IMR-90 (cell line): ENCODE measurements at regions not wholly inside any gene's neighbourhood (a gene's known extent, or its start where the extent isn't known, plus 50 kb on each side); places are given as distances from the start of the nearest gene placed in this dataset.

Experiments
- ATAC-seq: fragments of 200-7000 bp; cut with Tn5 transposase; 2 replicates; pipeline ENCODE4 v1.9.1; 2020; ENCODE audit warnings: low read depth, mild to moderate bottlenecking, moderate library complexity
- BruUV-seq: library from RNA; stranded (reverse); fragments of 400-500 nt; replicated peaks from 2 replicates; lab custom pipeline; 2021; lab: Mats Ljungman, UMichigan
- CTCF ChIA-PET: fragments of 300-600 bp; formaldehyde crosslinking; extraction: SDS; loops from one replicate; lab custom pipeline; 2021; ENCODE audit warnings: antibody characterized with exemption; lab: Yijun Ruan, JAX
- POLR2A ChIA-PET: fragments of 300-600 bp; sonication (Branson Sonifier 250); formaldehyde crosslinking; loops from one replicate; lab custom pipeline; 2022; ENCODE audit warnings: antibody characterized with exemption; ENCODE audit not compliant: unreplicated experiment; lab: Charles Lee
- DNase-seq: peaks from one replicate; pipeline ENCODE4 v3.0.0; 2013
- H2AFZ ChIP-seq: replicated peaks from 2 replicates; pipeline ENCODE3; 2013; ENCODE audit warnings: low read length, mild to moderate bottlenecking; ENCODE audit not compliant: poor library complexity
- H2AK5ac ChIP-seq: 2 replicates; pipeline ENCODE4 v1.6.1; 2013; ENCODE audit warnings: low read depth, low read length, inconsistent platforms
- H2AK9ac ChIP-seq: replicated peaks from 2 replicates; pipeline ENCODE3; 2013; ENCODE audit warnings: mild to moderate bottlenecking, low read depth, low read length, moderate library complexity; ENCODE audit not compliant: poor library complexity
- H2BK120ac ChIP-seq: 2 replicates; pipeline ENCODE4 v1.6.1; 2013; ENCODE audit warnings: low read depth, low read length, inconsistent platforms
- H2BK15ac ChIP-seq: 3 replicates; pipeline ENCODE4 v1.6.1; 2013; ENCODE audit warnings: low read depth, low read length, inconsistent platforms
- H2BK20ac ChIP-seq: 2 replicates; pipeline ENCODE4 v1.6.1; 2013; ENCODE audit warnings: low read depth, mild to moderate bottlenecking, inconsistent platforms, low read length, moderate library complexity
- H2BK5ac ChIP-seq: 2 replicates; pipeline ENCODE4 v1.6.1; 2013; ENCODE audit warnings: mild to moderate bottlenecking, low read depth, low read length, inconsistent platforms; ENCODE audit not compliant: poor library complexity, severe bottlenecking
- H3K14ac ChIP-seq: replicated peaks from 2 replicates; pipeline ENCODE4 v1.6.1; 2013; ENCODE audit warnings: low read depth, low read length, inconsistent platforms
- H3K18ac ChIP-seq: 2 replicates; pipeline ENCODE4 v1.6.1; 2013; ENCODE audit warnings: low read depth, low read length, control low read depth
- H3K23ac ChIP-seq: 2 replicates; pipeline ENCODE4 v1.6.1; 2013; ENCODE audit warnings: low read depth, low read length, inconsistent platforms
- H3K27ac ChIP-seq: 2 replicates; pipeline ENCODE4 v1.5.1; 2013; ENCODE audit warnings: mild to moderate bottlenecking, control low read depth, low read length; ENCODE audit not compliant: insufficient read depth
- H3K27me3 ChIP-seq: 2 replicates; pipeline ENCODE4 v1.6.1; 2013; ENCODE audit warnings: low read length; ENCODE audit not compliant: control insufficient read depth, insufficient read depth
- H3K36me3 ChIP-seq: 2 replicates; pipeline ENCODE4 v1.6.1; 2013; ENCODE audit warnings: low read length, mixed read lengths; ENCODE audit not compliant: control insufficient read depth, insufficient read depth
- H3K4ac ChIP-seq: 2 replicates; pipeline ENCODE4 v1.6.1; 2013; ENCODE audit warnings: low read depth, low read length, inconsistent platforms
- H3K4me1 ChIP-seq: 2 replicates; pipeline ENCODE4 v1.6.1; 2013; ENCODE audit warnings: low read length, mixed read lengths; ENCODE audit not compliant: control insufficient read depth, insufficient read depth
- H3K4me2 ChIP-seq: 2 replicates; pipeline ENCODE4 v1.6.1; 2013; ENCODE audit warnings: low read depth, mild to moderate bottlenecking, control low read depth, low read length, moderate library complexity
- H3K4me3 ChIP-seq: 2 replicates; pipeline ENCODE4 v1.5.1; 2013; ENCODE audit warnings: low read depth, mild to moderate bottlenecking, control low read depth, low read length, moderate library complexity; ENCODE audit not compliant: insufficient read depth
- H3K56ac ChIP-seq: 2 replicates; pipeline ENCODE4 v1.6.1; 2013; ENCODE audit warnings: low read length, inconsistent platforms; ENCODE audit not compliant: insufficient read depth; ENCODE audit errors: extremely low read depth
- H3K79me1 ChIP-seq, 2 experiments: 2 replicates each; pipeline ENCODE4 v1.6.1; 2013; ENCODE audit warnings: low read length in 2 of 2, inconsistent platforms in 1 of 2, low read depth in 1 of 2
- H3K9ac ChIP-seq: 2 replicates; pipeline ENCODE4 v1.6.1; 2013; ENCODE audit warnings: low read depth, low read length, control low read depth
- H3K9me1 ChIP-seq: 2 replicates; pipeline ENCODE4 v1.6.1; 2013; ENCODE audit warnings: low read length, inconsistent platforms; ENCODE audit not compliant: insufficient read depth
- H3K9me3 ChIP-seq: 2 replicates; pipeline ENCODE4 v1.6.1; 2013; ENCODE audit warnings: low read length; ENCODE audit not compliant: control insufficient read depth, insufficient read depth
- H4K20me1 ChIP-seq: 2 replicates; pipeline ENCODE4 v1.6.1; 2013; ENCODE audit warnings: low read length, inconsistent platforms; ENCODE audit not compliant: insufficient read depth
- H4K5ac ChIP-seq: 2 replicates; pipeline ENCODE4 v1.6.1; 2013; ENCODE audit warnings: mild to moderate bottlenecking, low read depth, low read length, control low read depth
- H4K8ac ChIP-seq, 2 experiments: 2 replicates each; pipeline ENCODE4 v1.6.1; 2013; ENCODE audit warnings: low read depth in 2 of 2, low read length in 2 of 2, control low read depth in 1 of 2, inconsistent platforms in 1 of 2
- H4K91ac ChIP-seq: 2 replicates; pipeline ENCODE4 v1.6.1; 2013; ENCODE audit warnings: low read depth, low read length, inconsistent platforms; ENCODE audit not compliant: insufficient read depth
- MAFK ChIP-seq: IDR thresholded peaks from 2 replicates; pipeline ENCODE4 v1.6.1; 2012; ENCODE audit warnings: low read depth, low read length, improper control_type of control experiment
- MXI1 ChIP-seq: IDR thresholded peaks from 2 replicates; pipeline ENCODE4 v1.6.1; 2012; ENCODE audit warnings: low read depth, mild to moderate bottlenecking, low read length, moderate library complexity, borderline replicate concordance
- POLR2A ChIP-seq: IDR thresholded peaks from 2 replicates; pipeline ENCODE4 v1.6.1; 2012; ENCODE audit warnings: mild to moderate bottlenecking, low read depth, low read length
- WGBS, 2 experiments: methylation state at CpG; one replicate each; pipeline versions ENCODE4 v1.1.5 to v1.1.7; 2013; ENCODE audit warnings: missing lambda C conversion rate in 2 of 2; ENCODE audit not compliant: insufficient read length in 1 of 2; ENCODE audit errors: extremely low coverage in 2 of 2; 5-methylcytosine and 5-hydroxymethylcytosine counted together
- dilution Hi-C: fragments of 300-500 bp; cut with HindIII; formaldehyde crosslinking; loops from one replicate; pipeline ENCODE4 v1.14.3; 2018; ENCODE audit warnings: low sequenced_read_pairs; ENCODE audit not compliant: unreplicated experiment
- in situ Hi-C: fragments of 300-500 bp; cut with MboI; formaldehyde crosslinking; loops from 3 replicates; pipeline ENCODE4 v1.14.3; 2019; ENCODE audit warnings: low sequenced_read_pairs, inconsistent platforms, mixed read lengths
- intact Hi-C: fragments of 100-400 bp; cut with micrococcal nuclease; formaldehyde crosslinking; loops from 2 replicates; pipeline ENCODE4 v1.10.0; 2022

DNA sequence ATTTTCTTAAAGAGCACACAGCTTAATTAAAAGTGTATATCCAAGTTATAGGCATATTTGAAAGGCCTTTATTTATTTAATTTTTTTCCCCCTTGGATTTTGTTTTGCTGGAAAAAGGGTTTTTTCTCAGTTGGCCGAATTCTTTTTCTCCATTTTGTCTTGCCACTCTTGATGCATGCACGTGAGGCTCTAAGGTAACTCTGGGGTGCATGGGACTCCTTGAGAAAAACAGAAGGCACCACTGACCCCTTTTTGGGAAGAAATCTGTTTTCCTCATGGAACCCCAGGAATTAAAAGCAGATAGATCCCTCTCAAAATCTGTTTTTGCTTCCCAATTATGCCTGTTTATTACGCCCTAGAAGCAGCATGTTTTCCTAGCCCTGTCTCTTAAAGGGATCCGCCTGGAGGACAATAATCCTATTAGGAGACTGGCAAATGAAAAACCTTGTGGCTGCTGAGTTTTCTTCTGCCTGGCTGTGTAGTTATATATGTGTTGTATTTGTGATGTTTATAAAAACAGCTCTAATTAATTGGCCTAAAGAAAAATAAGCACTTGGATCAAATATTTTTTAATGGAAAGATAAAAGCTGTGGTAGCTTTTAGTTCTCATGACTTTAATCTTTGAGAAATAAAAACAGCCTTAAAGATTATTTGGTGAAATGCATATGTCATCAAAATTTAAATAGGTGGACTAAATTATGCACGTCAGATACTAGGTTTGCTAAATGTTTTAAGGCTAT is 435.1 kb upstream of the CDH9 start:
- Histone ChIP-seq H3K4me3 (peak overlapping the region; percentile 41; the same call in 1 of the 2 replicates), H3K56ac (no peak overlapping the region), H2AK5ac (no peak overlapping the region), H2BK20ac (no peak overlapping the region), H3K4ac (no peak overlapping the region), H3K27ac (no peak overlapping the region), H2BK15ac (no peak overlapping the region), H3K14ac (no peak overlapping the region), H4K8ac (no peak overlapping the region), H4K5ac (no peak overlapping the region), H4K91ac (no peak overlapping the region), H3K79me1 (no peaks in the 10 kb centered on the region), H2BK5ac (peak overlapping the region; percentile 50), H2AFZ (no peak overlapping the region), H3K27me3 (no peaks in the 10 kb centered on the region), H3K9me3 (peaks cover 7% of the 10 kb centered on the region), H3K9me1 (no peaks in the 10 kb centered on the region), H2AK9ac (no peak overlapping the region), H3K4me1 (no peaks in the 10 kb centered on the region), H3K9ac (no peak overlapping the region), H3K18ac (no peak overlapping the region), H3K4me2 (peak overlapping the region; percentile 44; the same call in 1 of the 2 replicates), H4K20me1 (no peaks in the 10 kb centered on the region), H2BK120ac (no peak overlapping the region), H3K36me3 (no peaks in the 10 kb centered on the region), H3K23ac (no peak overlapping the region)
- in situ Hi-C loops (no loop called here), intact Hi-C loops (loop anchor here (5.0 to 10.0 kb wide), 2 partner anchors 159 to 231 kb away; no protein-coding TSS in a partner anchor), dilution Hi-C loops (no loop called here)
- POLR2A ChIA-PET: interaction anchor here (0.6 kb wide), 1 partner anchor 12 kb away, joined by 3 read pairs; no protein-coding TSS in a partner anchor
- TF ChIP-seq MAFK (peak; percentile 86), MXI1 (no peak), POLR2A (no peak)
- BruUV-seq: no TSS peak
- no peak for DNase-seq
- WGBS, 2 experiments: 0% methylated on average over 1 of the region's 5 CpGs; no CpG with 5 or more reads in 1 of the 2 experiments
- CTCF ChIA-PET: no interaction called here
- ATAC-seq: no peak
